Heart left ventricle (tissue), 16 donors: ENCODE measurements at regions not wholly inside any gene's neighbourhood (a gene's known extent, or its start where the extent isn't known, plus 50 kb on each side); places are given as distances from the start of the nearest gene placed in this dataset.

Experiments used
- ATAC-seq, 4 donors: fragments of 200-7000 bp; cut with Tn5 transposase; one replicate each; pipeline ENCODE4 v1.9.1; 2020 to 2022; ENCODE audit warnings: moderate library complexity in 4 of 4, mild to moderate bottlenecking in 3 of 4, moderate number of reproducible peaks in 1 of 4
- DNase-seq, 5 donors: peaks; one replicate each; pipeline ENCODE4 v3.0.0-alpha.2; 2020
- H3K27ac ChIP-seq, 12 donors: fragments of 200-600 bp; sonication (generic) in 4 of 12; one replicate each; pipeline versions ENCODE4 v1.5.0 to v1.8.0; 2016 to 2022; ENCODE audit warnings: mild to moderate bottlenecking in 2 of 12
- H3K27me3 ChIP-seq, 9 donors: fragments of 200-600 bp; sonication (generic) in 2 of 9; one replicate each; pipeline versions ENCODE4 v1.5.1 to v1.8.0; 2016 to 2022; ENCODE audit warnings: mild to moderate bottlenecking in 3 of 9
- H3K36me3 ChIP-seq, 9 donors: fragments of 200-600 bp; sonication (generic) in 2 of 9; one replicate each; pipeline versions ENCODE4 v1.5.0 to v1.8.0; 2018 to 2022; ENCODE audit warnings: mild to moderate bottlenecking in 2 of 9
- H3K4me1 ChIP-seq, 12 donors: fragments of 200-600 bp; sonication (generic) in 4 of 12; one replicate each; pipeline versions ENCODE4 v1.5.0 to v1.8.0; 2016 to 2022; ENCODE audit warnings: mild to moderate bottlenecking in 3 of 12
- H3K4me3 ChIP-seq, 12 donors: fragments of 200-600 bp; sonication (generic) in 4 of 12; one replicate each; pipeline versions ENCODE4 v1.5.0 to v1.8.0; 2017 to 2022; ENCODE audit warnings: mild to moderate bottlenecking in 9 of 12, moderate library complexity in 4 of 12
- H3K9me3 ChIP-seq, 12 donors: fragments of 200-600 bp; sonication (generic) in 4 of 12; one replicate each; pipeline versions ENCODE4 v1.5.0 to v1.8.0; 2016 to 2022; ENCODE audit warnings: mild to moderate bottlenecking in 1 of 12
- CTCF ChIP-seq, 12 donors: fragments of 200-600 bp; sonication (generic) in 4 of 12; IDR thresholded peaks; one replicate each; pipeline versions ENCODE4 v1.5.0 to v1.8.0; 2018 to 2022; ENCODE audit warnings: antibody characterized with exemption in 12 of 12, mild to moderate bottlenecking in 5 of 12
- POLR2A ChIP-seq, 2 donors: fragments of 450-650 bp; IDR thresholded peaks; one replicate each; pipeline ENCODE4 v1.6.1; 2017; ENCODE audit warnings: antibody characterized with exemption in 2 of 2, mild to moderate bottlenecking in 2 of 2, moderate library complexity in 2 of 2
- WGBS, 4 donors: extraction: QIAGEN DNeasy Blood & Tissue Kit in 2 of 4; methylation state at CpG; one replicate each; pipeline versions ENCODE4 v1.1.5 to v1.1.7; 2013 to 2018; 5-methylcytosine and 5-hydroxymethylcytosine counted together
- intact Hi-C, 10 donors: fragments of 100-400 bp; cut with DNase I; formaldehyde crosslinking; loops; one replicate each; pipeline versions ENCODE4 v1.11.1 to v1.14.2; 2022
- donor health status: ischemic (EF 13 %, LVEDD 7.1; RV severe dilation, severe dysfunction).
- donor health status: healthy with polysubstance abuse.
- donor health status: DM: no; HTN: yes; CAD: no.
- donor health status: DM: no; HTN: no; CAD: no.
- donor health status: ischemic (EF 25% LVEDD 6.9; RV normal size, moderate dysfunction).
- donor health status: ischemic (EF 25% LVEDD 5.7; RV mildly dilated, moderate dysfunction).
- donor health status: healthy.
- donor health status: DM: yes; HTN: yes; CAD: no.
- donor health status: ischemic (EF 35%, LVEDD 5.7; RV mildly dilated, moderate dysfunction).
- donor health status: nonischemic (EF 11% LVEDD 7.7; RV severe dilation, severe dysfunction).
- donor health status: DM: yes; HTN: yes; CAD: no.
- donor health status: PGD.
- donor health status: ischemic (EF 29% LVEDD 5.4; RV normal size, mild dysfunction).
- donor health status: nonischemic (EF 23%, LVEDD 6.1; RV moderate dilation, normal function).

GRCh38 chr1:29890201-29890959 is 654.1 kb downstream of the PTPRU start:
- H3K9me3 ChIP-seq = no peaks in the 10 kb centered on the region
- WGBS, 4 donors = 69 to 73% (median 71%) methylated on average over 7 of the region's 7 CpGs
- TF ChIP-seq CTCF (IDR thresholded peaks at IDR 0.05) (no peak), POLR2A (IDR thresholded peaks at IDR 0.05) (no peak)
- H3K4me3 ChIP-seq = no peak overlapping the region
- ATAC-seq (no peak), DNase-seq (no peak)
- H3K4me1 ChIP-seq = no peaks in the 10 kb centered on the region
- intact Hi-C loops = no loop called here
- no peak overlapping the region for H3K27ac ChIP-seq
- no peaks in the 10 kb centered on the region for H3K36me3 ChIP-seq
- peaks cover 0 to 3% (median 0%) of the 10 kb centered on the region in 9 donors for H3K27me3 ChIP-seq

- ATAC-seq (no peak), DNase-seq (no peak)
- Histone ChIP-seq H3K27me3 (peaks cover 0 to 3% (median 0%) of the 10 kb centered on the region in 9 donors), H3K27ac (no peak overlapping the region), H3K4me3 (no peak overlapping the region), H3K36me3 (no peaks in the 10 kb centered on the region), H3K9me3 (no peaks in the 10 kb centered on the region), H3K4me1 (no peaks in the 10 kb centered on the region)
- TF ChIP-seq POLR2A (IDR thresholded peaks at IDR 0.05) = no peak
- TF ChIP-seq CTCF (IDR thresholded peaks at IDR 0.05) = no peak
- 78 to 88% (median 82%) methylated on average over 3 to 4 of the region's 4 CpGs for WGBS, 4 donors
- intact Hi-C loops = no loop called here
Measured at GRCh38 chr1:29889776-29890175, 653.5 kb downstream of the PTPRU start.

- DNase-seq (no peak), ATAC-seq (no peak)
- 79 to 93% (median 90%) methylated on average over 2 of the region's 2 CpGs for WGBS, 4 donors
- intact Hi-C loops = no loop called here
- no peak for TF ChIP-seq CTCF (IDR thresholded peaks at IDR 0.05)
- no peak for TF ChIP-seq POLR2A (IDR thresholded peaks at IDR 0.05)
- Histone ChIP-seq H3K27ac (no peak overlapping the region), H3K36me3 (no peaks in the 10 kb centered on the region), H3K9me3 (no peaks in the 10 kb centered on the region), H3K4me3 (no peak overlapping the region), H3K27me3 (no peaks in the 10 kb centered on the region), H3K4me1 (no peaks in the 10 kb centered on the region)
Measured at GRCh38 chr1:29884740-29885139, 648.4 kb downstream of the PTPRU start.

- no peak overlapping the region for H3K27ac ChIP-seq
- TF ChIP-seq CTCF (IDR thresholded peaks at IDR 0.05) (no peak), POLR2A (IDR thresholded peaks at IDR 0.05) (no peak)
- H3K9me3 ChIP-seq = no peaks in the 10 kb centered on the region
- DNase-seq = no peak
- H3K4me1 ChIP-seq = no peaks in the 10 kb centered on the region
- no peaks in the 10 kb centered on the region for H3K27me3 ChIP-seq
- ATAC-seq = no peak
- H3K36me3 ChIP-seq = no peaks in the 10 kb centered on the region
- 91 to 92% (median 92%) methylated on average over 12 of the region's 12 CpGs for WGBS, 4 donors
- no peak overlapping the region for H3K4me3 ChIP-seq
- intact Hi-C loops = no loop called here
Measured at GRCh38 chr1:29883986-29884385, 647.7 kb downstream of the PTPRU start.
